ENCODE measurements at regions not wholly inside any gene's neighbourhood (a gene's known extent, or its start where the extent isn't known, plus 50 kb on each side); places are given as distances from the start of the nearest gene placed in this dataset.

DNA sequence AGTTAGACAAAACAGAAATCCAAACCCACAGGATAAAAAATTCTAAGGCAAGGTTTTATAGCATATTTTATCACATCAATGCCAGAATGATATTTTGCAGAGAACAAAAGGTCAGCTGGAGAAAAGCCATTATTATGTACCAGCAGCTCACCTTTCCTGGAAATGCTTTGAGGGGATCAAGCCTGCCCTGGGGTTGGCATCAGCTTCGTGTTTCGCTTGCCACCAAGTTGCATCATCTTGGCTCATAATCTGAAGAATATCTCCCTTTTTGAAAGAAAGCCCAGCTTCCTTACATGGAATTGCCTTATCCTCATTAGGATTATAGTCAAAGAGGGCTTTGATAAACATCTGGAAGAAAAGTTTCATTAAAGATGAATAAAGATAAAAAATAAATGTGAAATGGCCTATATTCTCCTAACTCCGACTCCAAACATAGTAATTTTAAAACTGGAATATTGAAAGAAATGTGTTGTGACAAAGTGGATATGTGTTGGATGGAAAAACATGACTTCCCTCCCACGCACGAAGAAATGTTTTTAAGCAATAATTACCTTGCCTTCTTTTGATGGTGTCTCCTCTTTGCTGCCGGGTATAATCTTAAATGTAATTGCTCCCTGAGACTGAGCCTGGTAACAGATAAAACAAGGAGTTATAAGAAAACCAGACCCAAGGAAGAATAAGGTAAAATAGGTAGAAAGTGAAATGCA, 121.3 kb upstream of the ODAD2 start:
- no peaks in the 10 kb centered on the region for H3K9me3 ChIP-seq (ENCODE audit: low read depth)

DNA sequence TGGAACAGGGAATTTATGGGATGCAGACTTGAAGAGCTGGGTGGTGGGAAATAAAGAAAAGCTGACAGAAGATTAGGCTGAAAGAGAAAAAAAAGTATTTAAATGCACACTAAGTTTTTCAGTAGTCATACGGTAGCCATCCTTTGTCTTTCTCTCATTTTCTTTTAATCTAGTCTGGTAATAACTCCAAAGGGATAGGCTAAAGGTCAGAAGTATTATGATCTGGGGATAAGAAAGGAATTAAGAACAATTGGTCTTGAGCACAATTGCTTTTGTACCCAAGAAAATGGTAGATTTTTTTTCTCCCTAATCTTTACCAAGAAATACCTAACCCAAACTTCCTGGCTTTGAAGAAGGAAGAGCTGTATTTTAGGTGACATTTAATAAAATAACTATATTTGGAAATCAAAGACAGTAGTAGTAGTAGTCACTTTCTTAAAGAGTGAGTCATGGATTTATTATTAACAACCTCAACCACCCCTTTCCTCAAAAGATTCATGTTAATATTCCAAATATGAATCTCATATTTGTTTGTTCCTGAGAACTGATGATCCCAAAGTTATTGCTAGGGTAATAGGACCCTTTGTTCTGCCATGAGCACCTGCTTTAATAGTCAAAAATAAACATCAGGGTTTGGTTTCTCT, 120.2 kb upstream of the ODAD2 start:
- no peak overlapping the region for H3K27ac ChIP-seq
- no peaks in the 10 kb centered on the region for H3K9me3 ChIP-seq (ENCODE audit: low read depth)
- H3K36me3 ChIP-seq, result peaks cover 14% of the 10 kb centered on the region
- TF ChIP-seq, protein P1, sequence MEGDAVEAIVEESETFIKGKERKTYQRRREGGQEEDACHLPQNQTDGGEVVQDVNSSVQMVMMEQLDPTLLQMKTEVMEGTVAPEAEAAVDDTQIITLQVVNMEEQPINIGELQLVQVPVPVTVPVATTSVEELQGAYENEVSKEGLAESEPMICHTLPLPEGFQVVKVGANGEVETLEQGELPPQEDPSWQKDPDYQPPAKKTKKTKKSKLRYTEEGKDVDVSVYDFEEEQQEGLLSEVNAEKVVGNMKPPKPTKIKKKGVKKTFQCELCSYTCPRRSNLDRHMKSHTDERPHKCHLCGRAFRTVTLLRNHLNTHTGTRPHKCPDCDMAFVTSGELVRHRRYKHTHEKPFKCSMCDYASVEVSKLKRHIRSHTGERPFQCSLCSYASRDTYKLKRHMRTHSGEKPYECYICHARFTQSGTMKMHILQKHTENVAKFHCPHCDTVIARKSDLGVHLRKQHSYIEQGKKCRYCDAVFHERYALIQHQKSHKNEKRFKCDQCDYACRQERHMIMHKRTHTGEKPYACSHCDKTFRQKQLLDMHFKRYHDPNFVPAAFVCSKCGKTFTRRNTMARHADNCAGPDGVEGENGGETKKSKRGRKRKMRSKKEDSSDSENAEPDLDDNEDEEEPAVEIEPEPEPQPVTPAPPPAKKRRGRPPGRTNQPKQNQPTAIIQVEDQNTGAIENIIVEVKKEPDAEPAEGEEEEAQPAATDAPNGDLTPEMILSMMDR (IDR thresholded peaks at IDR 0.05; ENCODE audit: low read depth, low read length), result no peak
- DNase-seq (ENCODE audit: low read depth in 1 of 2, low spot score in 1 of 2), result no peak
- H3K27me3 ChIP-seq, result no peaks in the 10 kb centered on the region
- no peak overlapping the region for H3K4me3 ChIP-seq
- H3K4me1 ChIP-seq (ENCODE audit: low read depth), result no peaks in the 10 kb centered on the region

More for the DNA sequence above, 121.3 kb upstream of the ODAD2 start:
- TF ChIP-seq, protein P1 (IDR thresholded peaks at IDR 0.05; ENCODE audit: low read depth, low read length), result no peak
- no peak overlapping the region for H3K27ac ChIP-seq
- DNase-seq (ENCODE audit: low read depth in 1 of 2, low spot score in 1 of 2), result peak in 1 of 2 donors; percentile 29
- H3K4me1 ChIP-seq (ENCODE audit: low read depth), result no peaks in the 10 kb centered on the region
- H3K36me3 ChIP-seq, result peaks cover 14% of the 10 kb centered on the region
- H3K4me3 ChIP-seq, result no peak overlapping the region
- H3K27me3 ChIP-seq, result no peaks in the 10 kb centered on the region

DNA sequence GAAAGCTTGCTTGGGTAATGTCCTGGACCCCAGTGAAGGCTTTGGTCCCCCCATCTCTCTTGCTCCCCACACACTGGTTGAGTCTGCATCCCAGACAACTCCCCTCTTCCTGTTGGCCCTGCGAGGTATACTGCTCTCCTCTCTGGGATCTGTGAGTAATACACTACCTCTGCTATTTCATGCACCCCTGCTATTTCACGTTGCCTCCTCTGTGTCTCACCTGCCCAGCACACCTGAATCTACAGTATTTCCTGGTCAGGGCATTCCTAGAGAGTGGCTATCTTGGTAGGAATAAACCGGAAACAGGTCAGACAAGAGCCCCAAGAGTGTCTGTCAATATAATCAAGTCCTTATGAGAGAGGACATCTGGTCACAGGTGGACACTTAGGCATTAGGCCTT, 114.3 kb upstream of the ODAD2 start:
- Histone ChIP-seq H3K9me3 (ENCODE audit: low read depth) (no peaks in the 10 kb centered on the region), H3K27ac (no peak overlapping the region), H3K27me3 (no peaks in the 10 kb centered on the region), H3K4me3 (no peak overlapping the region), H3K4me1 (ENCODE audit: low read depth) (no peaks in the 10 kb centered on the region), H3K36me3 (no peaks in the 10 kb centered on the region)
- no peak for DNase-seq (ENCODE audit: low read depth in 1 of 2, low spot score in 1 of 2)
- TF ChIP-seq, protein P1 (IDR thresholded peaks at IDR 0.05; ENCODE audit: low read depth, low read length), result no peak

DNA sequence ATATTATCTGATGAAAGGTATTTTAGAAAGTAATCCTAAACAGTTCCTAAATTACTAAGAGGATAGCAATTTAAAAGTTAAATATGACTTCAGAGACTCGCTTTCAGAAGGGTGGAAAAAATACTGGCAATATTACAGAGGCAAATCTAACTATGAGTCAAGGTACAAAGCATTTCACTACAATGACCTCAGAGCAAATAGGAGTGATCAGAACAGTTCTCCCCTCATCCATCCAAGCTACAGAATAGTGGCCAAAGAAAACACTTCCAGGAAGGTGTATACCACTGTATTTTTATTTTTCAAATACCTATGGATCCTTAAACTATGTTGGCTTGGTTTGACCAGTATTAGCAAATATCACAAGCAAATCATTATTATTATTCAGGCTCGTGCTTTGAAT, 112.8 kb upstream of the ODAD2 start:
- no peaks in the 10 kb centered on the region for H3K36me3 ChIP-seq
- TF ChIP-seq, protein P1 (IDR thresholded peaks at IDR 0.05; ENCODE audit: low read depth, low read length), result no peak
- no peaks in the 10 kb centered on the region for H3K9me3 ChIP-seq (ENCODE audit: low read depth)
- no peaks in the 10 kb centered on the region for H3K27me3 ChIP-seq
- no peak overlapping the region for H3K27ac ChIP-seq
- H3K4me3 ChIP-seq, result no peak overlapping the region
- H3K4me1 ChIP-seq (ENCODE audit: low read depth), result no peaks in the 10 kb centered on the region
- no peak for DNase-seq (ENCODE audit: low read depth in 1 of 2, low spot score in 1 of 2)

DNA sequence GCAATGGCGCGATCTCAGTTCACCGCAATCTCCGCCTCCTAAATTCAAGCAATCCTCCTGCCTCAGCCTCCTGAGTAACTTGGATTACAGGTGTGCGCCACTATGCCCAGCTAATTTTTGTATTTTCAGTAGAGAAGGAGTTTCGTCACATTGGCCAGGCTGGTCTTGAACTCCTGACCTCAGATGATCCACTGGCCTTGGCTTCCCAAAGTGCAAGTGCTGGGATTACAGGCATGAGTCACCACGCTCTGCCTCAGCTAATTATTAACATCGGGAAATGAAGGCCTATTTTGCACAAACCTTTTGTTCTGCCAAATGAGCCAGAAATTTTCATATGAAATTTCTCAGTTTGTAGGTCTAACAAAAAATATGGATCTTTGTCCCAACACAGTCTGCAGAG, 106.7 kb upstream of the ODAD2 start:
- Histone ChIP-seq H3K9me3 (ENCODE audit: low read depth) (no peaks in the 10 kb centered on the region), H3K27me3 (no peaks in the 10 kb centered on the region), H3K27ac (no peak overlapping the region), H3K4me3 (no peak overlapping the region), H3K4me1 (ENCODE audit: low read depth) (no peaks in the 10 kb centered on the region), H3K36me3 (no peaks in the 10 kb centered on the region)
- TF ChIP-seq, protein P1 (IDR thresholded peaks at IDR 0.05; ENCODE audit: low read depth, low read length), result no peak
- no peak for DNase-seq (ENCODE audit: low read depth in 1 of 2, low spot score in 1 of 2)

Data from cardiac muscle cell (in vitro differentiated cells and primary cell).